ENCODE measurements at regions not wholly inside any gene's neighbourhood (a gene's known extent, or its start where the extent isn't known, plus 50 kb on each side); places are given as distances from the start of the nearest gene placed in this dataset.

GRCh38 chr17:77716289-77716926 is 242.1 kb upstream of the TNRC6C start:
- Histone ChIP-seq H3K36me3 (ENCODE audit: control insufficient read depth, insufficient read depth, low read length) (no peaks in the 10 kb centered on the region), H3K4me3 (ENCODE audit: low read depth, low read length) (no peak overlapping the region), H3K27me3 (ENCODE audit: control insufficient read depth, insufficient read depth, low read length) (no peaks in the 10 kb centered on the region)
- no peak for TF ChIP-seq CTCF (IDR thresholded peaks at IDR 0.05; ENCODE audit: insufficient read depth, low read length, poor library complexity, severe bottlenecking)
- no peak for DNase-seq (ENCODE audit: low read depth)

- no peak for DNase-seq (ENCODE audit: low read depth)
- TF ChIP-seq CTCF (IDR thresholded peaks at IDR 0.05; ENCODE audit: insufficient read depth, low read length, poor library complexity, severe bottlenecking), result no peak
- no peak overlapping the region for H3K4me3 ChIP-seq (ENCODE audit: low read depth, low read length)
- H3K27me3 ChIP-seq (ENCODE audit: control insufficient read depth, insufficient read depth, low read length), result no peaks in the 10 kb centered on the region
- no peaks in the 10 kb centered on the region for H3K36me3 ChIP-seq (ENCODE audit: control insufficient read depth, insufficient read depth, low read length)
These were observed 240.4 kb upstream of the TNRC6C start for GRCh38 chr17:77717941-77718668.

- no peaks in the 10 kb centered on the region for H3K36me3 ChIP-seq (ENCODE audit: control insufficient read depth, insufficient read depth, low read length)
- H3K27me3 ChIP-seq (ENCODE audit: control insufficient read depth, insufficient read depth, low read length), result no peaks in the 10 kb centered on the region
- H3K4me3 ChIP-seq (ENCODE audit: low read depth, low read length), result no peak overlapping the region
- no peak for TF ChIP-seq CTCF (IDR thresholded peaks at IDR 0.05; ENCODE audit: insufficient read depth, low read length, poor library complexity, severe bottlenecking)
- no peak for DNase-seq (ENCODE audit: low read depth)
These were observed 239.9 kb upstream of the TNRC6C start for GRCh38 chr17:77718669-77718961.

GRCh38 chr17:77719806-77720205 is 238.7 kb upstream of the TNRC6C start:
- TF ChIP-seq CTCF (IDR thresholded peaks at IDR 0.05; ENCODE audit: insufficient read depth, low read length, poor library complexity, severe bottlenecking), result no peak
- Histone ChIP-seq H3K27me3 (ENCODE audit: control insufficient read depth, insufficient read depth, low read length) (peaks cover 3% of the 10 kb centered on the region), H3K4me3 (ENCODE audit: low read depth, low read length) (no peak overlapping the region), H3K36me3 (ENCODE audit: control insufficient read depth, insufficient read depth, low read length) (no peaks in the 10 kb centered on the region)
- DNase-seq (ENCODE audit: low read depth), result no peak

GRCh38 chr17:77720946-77721845 is 237.3 kb upstream of the TNRC6C start:
- no peak overlapping the region for H3K4me3 ChIP-seq (ENCODE audit: low read depth, low read length)

More at GRCh38 chr17:77720946-77721845, 237.3 kb upstream of the TNRC6C start:
- no peak for TF ChIP-seq CTCF (IDR thresholded peaks at IDR 0.05; ENCODE audit: insufficient read depth, low read length, poor library complexity, severe bottlenecking)
- peaks cover 3% of the 10 kb centered on the region for H3K27me3 ChIP-seq (ENCODE audit: control insufficient read depth, insufficient read depth, low read length)
- no peak for DNase-seq (ENCODE audit: low read depth)
- H3K36me3 ChIP-seq (ENCODE audit: control insufficient read depth, insufficient read depth, low read length), result no peaks in the 10 kb centered on the region
